GM12865 (cell line): ENCODE measurements at regions not wholly inside any gene's neighbourhood (a gene's known extent, or its start where the extent isn't known, plus 50 kb on each side); places are given as distances from the start of the nearest gene placed in this dataset.

ENCODE experiments used
- DNase-seq: peaks from one replicate; pipeline ENCODE4 v3.0.0; 2010; ENCODE audit warnings: low read depth
- H3K4me3 ChIP-seq: 2 replicates; pipeline ENCODE4 v1.5.1; 2011; ENCODE audit warnings: mild to moderate bottlenecking, low read depth, low read length, control low read depth
- CTCF ChIP-seq: IDR thresholded peaks from 2 replicates; pipeline ENCODE4 v1.5.1; 2011; ENCODE audit warnings: low read length, control low read depth, low read depth, inconsistent platforms; ENCODE audit not compliant: insufficient read depth; ENCODE audit errors: missing control alignments

- no peak for DNase-seq
Measured at GRCh38 chr13:50203256-50203941, 188.2 kb downstream of the KCNRG start.

GRCh38 chr13:50205581-50205980 lies 190.3 kb downstream of the KCNRG start:
- H3K4me3 ChIP-seq: no peak overlapping the region
- TF ChIP-seq CTCF: no peak
- no peak for DNase-seq

More at GRCh38 chr13:50203256-50203941, 188.2 kb downstream of the KCNRG start:
- no peak for TF ChIP-seq CTCF
- no peak overlapping the region for H3K4me3 ChIP-seq

- no peak for TF ChIP-seq CTCF
- DNase-seq: peak; percentile 6
- no peak overlapping the region for H3K4me3 ChIP-seq
Measured at GRCh38 chr13:50208826-50209335, 193.6 kb downstream of the KCNRG start.

- no peak for TF ChIP-seq CTCF
- no peak overlapping the region for H3K4me3 ChIP-seq
- no peak for DNase-seq
Measured at GRCh38 chr13:50209631-50210030, 194.4 kb downstream of the KCNRG start.

- no peak overlapping the region for H3K4me3 ChIP-seq
- DNase-seq: no peak
Measured at GRCh38 chr13:50213526-50213925, 198.3 kb downstream of the KCNRG start.

GRCh38 chr13:50214514-50214913 lies 199.3 kb downstream of the KCNRG start:
- TF ChIP-seq CTCF: no peak
- no peak for DNase-seq
- H3K4me3 ChIP-seq: no peak overlapping the region

More at GRCh38 chr13:50213526-50213925, 198.3 kb downstream of the KCNRG start:
- TF ChIP-seq CTCF: no peak

GRCh38 chr13:50215399-50215798 lies 200.2 kb downstream of the KCNRG start:
- H3K4me3 ChIP-seq: no peak overlapping the region
- TF ChIP-seq CTCF: no peak
- DNase-seq: no peak
